ENCODE measurements at regions not wholly inside any gene's neighbourhood (a gene's known extent, or its start where the extent isn't known, plus 50 kb on each side); places are given as distances from the start of the nearest gene placed in this dataset.

DNA sequence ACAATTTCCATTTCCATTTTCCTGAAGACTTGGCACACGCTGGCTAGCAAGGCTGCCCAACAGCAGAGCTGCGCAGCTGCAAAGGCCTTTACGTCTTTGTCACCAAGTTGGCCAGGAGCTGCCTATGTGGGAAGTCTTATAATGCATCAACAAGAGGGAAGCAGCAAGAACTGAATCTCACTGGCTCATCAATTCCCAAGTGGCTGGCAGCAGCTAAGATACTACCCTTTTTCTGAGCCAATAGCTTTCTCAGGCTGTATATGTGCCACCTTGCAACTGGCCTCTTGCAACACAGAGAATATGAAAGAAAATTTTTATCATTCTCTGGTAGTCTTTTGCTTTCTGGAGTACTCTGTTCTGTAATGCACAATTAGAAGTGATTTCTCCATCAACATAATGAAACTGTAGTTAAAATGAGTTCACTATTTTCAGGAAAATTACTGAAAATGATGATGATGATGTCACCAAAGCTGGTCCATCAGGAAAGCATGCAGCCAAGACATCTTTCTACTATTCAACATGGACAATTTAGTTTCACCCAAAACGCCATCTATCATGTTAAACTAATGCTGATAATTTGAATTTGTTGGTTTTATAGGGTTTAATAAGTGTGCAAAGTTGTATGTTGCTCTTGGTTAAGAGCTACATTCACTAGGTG is 97.3 kb upstream of the FOXA2 start:
- WGBS (ENCODE audit: insufficient coverage, low coverage, missing lambda C conversion rate): 7% methylated on average over 4 of the region's 4 CpGs
- H3K4me2 ChIP-seq (ENCODE audit: insufficient read depth, low read length): no peak overlapping the region
- no peaks in the 10 kb centered on the region for H3K79me2 ChIP-seq (ENCODE audit: control insufficient read depth, insufficient read depth, low read length)
- H3K27me3 ChIP-seq (ENCODE audit: control insufficient read depth in 2 of 2, insufficient read depth in 2 of 2, low read length in 2 of 2): peaks cover 0 to 19% of the 10 kb centered on the region in 2 experiments; a peak in 2 of 5 replicates
- no peak overlapping the region for H2AFZ ChIP-seq (ENCODE audit: low read depth, low read length)
- no peak overlapping the region for H3K27ac ChIP-seq (ENCODE audit: extremely low read depth, low read depth, low read length)
- H3K9me1 ChIP-seq (ENCODE audit: control insufficient read depth, insufficient read depth, low read length): no peaks in the 10 kb centered on the region
- 0 out of 2 replicates have a peak, but pooled peaks have one; percentile 11 for TF ChIP-seq ATF3 (IDR thresholded peaks at IDR 0.05)
- TF ChIP-seq ATF3 (CRISPR knock-in tag; conservative IDR thresholded peaks at IDR 0.05): no peak
- no peak for TF ChIP-seq ATF2 (CRISPR knock-in tag; IDR thresholded peaks at IDR 0.05)
- no peaks in the 10 kb centered on the region for H4K20me1 ChIP-seq (replicated peaks; ENCODE audit: control insufficient read depth, insufficient read depth, low read length)
- H3K4me3 ChIP-seq: no peak overlapping the region
- CTCF ChIA-PET (ENCODE audit: low intra/inter-chr PET ratio): interaction anchor here (1.9 to 4.5 kb wide), 2 partner anchors 342 to 348 kb away, joined by 9 to 38 read pairs; no protein-coding TSS in a partner anchor
- in situ Hi-C loops (cut with MboI): no loop called here
- POLR2A ChIA-PET: interaction anchor here (0.8 kb wide), 1 partner anchor 348 kb away, joined by 3 read pairs; no protein-coding TSS in a partner anchor
- H3K36me3 ChIP-seq (ENCODE audit: control insufficient read depth, insufficient read depth, low read length): no peaks in the 10 kb centered on the region
- ATAC-seq: no peak
- DNase-seq (ENCODE audit: extremely low read depth in 1 of 4, low spot score in 3 of 4): no peak
- 0 out of 2 replicates have a peak, but pooled peaks cover 2% of the 10 kb centered on the region for H3K9me3 ChIP-seq (replicated peaks; ENCODE audit: control insufficient read depth, insufficient read depth, low read depth, low read length)
- intact Hi-C loops (cut with micrococcal nuclease): loop anchor here (10.0 kb wide), 1 partner anchor 187 kb away; no protein-coding TSS in a partner anchor
- H3K4me1 ChIP-seq (replicated peaks in 1 of 2; ENCODE audit: control insufficient read depth in 2 of 2, insufficient read depth in 2 of 2, low read length in 2 of 2): peaks cover 0 to 7% of the 10 kb centered on the region in 2 experiments; a peak in 1 of 5 replicates
- no peak for FAIRE-seq
- no TSS peak for BruUV-seq (replicated peaks)
- H3K9ac ChIP-seq (ENCODE audit: insufficient read depth in 1 of 2, low read depth in 2 of 2, low read length in 2 of 2): no peak overlapping the region

Data from K562 (cell line).